ENCODE measurements at regions not wholly inside any gene's neighbourhood (a gene's known extent, or its start where the extent isn't known, plus 50 kb on each side); places are given as distances from the start of the nearest gene placed in this dataset.
"Not testable (repeated sequence)": the region's sequence is repeated elsewhere in the genome, so short reads cannot be mapped to it uniquely, and the experiment has no call there.

DNA sequence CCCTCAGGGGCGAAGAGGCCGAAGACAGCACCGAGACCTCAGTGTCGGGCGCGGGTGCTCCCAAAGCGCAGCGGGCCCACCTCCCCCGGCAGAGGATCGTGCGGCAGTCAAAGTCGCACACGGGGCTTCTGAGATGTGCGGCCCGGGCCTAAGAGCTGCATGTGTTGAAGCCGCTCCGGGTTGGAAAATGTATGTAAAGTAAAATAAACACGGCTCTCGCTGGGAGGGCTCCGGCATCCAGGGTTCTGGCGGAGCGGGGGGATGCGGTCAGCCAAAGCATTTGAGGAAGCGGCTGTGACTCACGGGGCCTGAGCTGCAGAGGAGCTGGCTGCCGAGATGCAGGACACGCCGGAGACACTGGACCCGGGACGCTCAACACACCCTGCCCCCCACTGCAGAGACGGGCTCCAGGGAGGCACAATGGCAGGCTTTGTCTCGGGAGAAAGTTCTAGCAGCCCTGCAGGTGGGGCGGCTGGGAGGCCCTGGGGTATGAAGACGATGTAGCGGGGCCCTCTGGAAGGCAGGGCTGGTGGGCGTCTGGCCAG lies 185.8 kb downstream of the NPIPB11 start:
- not testable (repeated sequence) for DNase-seq (ENCODE audit: low read depth in 2 of 2)

DNA sequence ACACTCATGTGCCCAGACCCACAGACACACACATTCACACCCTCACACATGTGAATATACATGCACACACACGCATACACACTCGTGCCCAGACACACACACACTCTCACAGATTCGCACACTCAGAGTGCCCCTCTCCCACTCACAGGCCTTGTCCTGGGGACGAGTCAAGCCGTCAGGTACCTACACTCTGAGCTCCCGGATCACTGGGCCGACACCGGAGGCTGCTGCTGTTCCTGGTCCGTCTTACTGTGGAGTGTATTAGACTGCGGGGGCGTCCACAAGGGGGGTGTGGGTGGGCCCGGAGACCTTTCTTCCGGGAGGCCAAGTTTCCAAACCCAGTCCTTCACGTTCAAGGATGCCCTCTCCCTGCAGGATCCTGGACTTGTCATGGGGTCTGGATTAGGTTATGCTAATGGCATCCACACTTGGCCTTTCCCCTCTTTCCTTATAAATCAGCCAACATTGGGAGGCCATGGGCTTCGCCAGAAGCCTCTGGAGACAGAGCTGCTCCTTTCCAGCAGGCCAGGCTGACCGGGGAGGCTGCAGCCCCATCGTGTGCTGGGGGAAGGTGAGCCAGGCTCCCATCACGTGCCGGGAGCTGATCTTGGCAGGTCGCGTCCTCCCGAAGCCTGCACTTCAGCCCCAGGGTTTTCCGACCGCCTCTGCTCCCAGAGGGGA lies 186.4 kb downstream of the NPIPB11 start:
- DNase-seq (ENCODE audit: low read depth in 2 of 2): not testable (repeated sequence)

DNA sequence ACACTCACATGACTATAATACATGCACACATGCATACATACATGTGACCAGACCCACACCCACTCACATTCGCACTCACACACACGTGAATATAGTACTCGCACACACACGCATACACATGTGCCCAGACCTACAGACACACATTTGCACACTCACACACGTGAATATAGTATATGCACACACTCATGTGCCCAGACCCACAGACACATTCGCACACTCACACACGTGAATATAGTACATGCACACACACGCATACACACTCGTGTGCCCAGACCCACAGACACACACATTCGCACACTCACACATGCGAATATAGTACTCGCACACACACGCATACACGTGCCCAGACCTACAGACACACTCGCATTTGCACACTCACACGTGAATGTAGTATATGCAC lies 186.9 kb downstream of the NPIPB11 start:
- not testable (repeated sequence) for DNase-seq (ENCODE audit: low read depth in 2 of 2)

DNA sequence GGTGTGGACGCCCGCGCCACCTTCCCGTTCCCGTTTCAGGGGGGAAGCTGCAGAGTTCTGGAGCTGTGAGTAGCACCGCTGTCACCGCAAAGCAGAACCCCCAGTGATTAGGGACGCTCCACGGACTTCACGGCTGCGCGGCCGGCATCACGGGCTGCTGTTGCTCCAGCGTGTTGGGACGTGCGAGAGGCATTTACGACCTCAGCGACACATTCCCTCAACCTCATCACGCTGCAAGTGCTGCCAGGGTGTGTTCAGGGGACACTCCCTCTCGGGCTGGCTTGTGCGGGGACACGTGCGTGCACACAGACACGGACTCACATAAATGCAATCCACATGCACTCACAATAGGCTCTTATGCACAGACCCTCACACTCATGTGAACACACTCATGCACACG lies 187.9 kb downstream of the NPIPB11 start:
- not testable (repeated sequence) for DNase-seq (ENCODE audit: low read depth in 2 of 2)

DNA sequence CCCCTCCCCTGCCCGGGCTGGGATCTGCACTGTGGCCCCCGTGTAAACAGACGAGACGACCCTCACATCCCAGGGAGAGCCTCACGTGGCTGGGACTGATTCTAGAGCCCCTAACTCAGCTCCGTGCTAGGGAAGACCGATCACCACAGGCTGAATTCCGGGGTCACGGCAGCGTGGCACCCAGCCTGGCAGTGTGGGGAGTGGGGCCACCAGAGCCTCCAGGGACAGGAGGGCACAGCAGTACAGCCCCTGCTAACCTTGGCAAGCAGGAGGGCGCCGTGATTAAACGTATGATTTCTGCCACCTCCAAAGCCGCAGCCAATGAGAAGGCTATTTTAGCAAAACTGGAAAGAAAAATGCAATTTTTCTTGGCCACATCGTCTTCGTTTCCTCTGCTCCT lies 188.3 kb downstream of the NPIPB11 start:
- DNase-seq (ENCODE audit: low read depth in 2 of 2): not testable (repeated sequence)

DNA sequence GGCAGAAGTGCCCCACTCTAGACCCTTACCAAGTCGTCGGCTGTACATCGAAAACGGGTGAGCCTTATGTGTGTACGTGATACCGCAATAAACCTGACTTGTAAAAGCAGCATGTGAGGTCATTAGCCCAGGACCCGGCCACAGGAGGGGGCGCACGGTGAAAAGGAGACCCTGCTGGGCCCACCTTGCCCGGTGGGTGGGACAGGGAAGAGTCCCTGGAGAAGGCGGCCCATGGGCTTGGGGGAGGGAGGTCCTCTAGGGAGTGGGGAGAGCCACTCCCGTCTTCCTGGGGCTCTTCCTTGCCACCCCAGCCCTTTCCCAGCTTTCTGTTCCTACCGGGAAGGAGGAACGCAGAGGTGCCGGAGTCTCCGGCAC lies 188.8 kb downstream of the NPIPB11 start:
- not testable (repeated sequence) for DNase-seq (ENCODE audit: low read depth in 2 of 2)

DNA sequence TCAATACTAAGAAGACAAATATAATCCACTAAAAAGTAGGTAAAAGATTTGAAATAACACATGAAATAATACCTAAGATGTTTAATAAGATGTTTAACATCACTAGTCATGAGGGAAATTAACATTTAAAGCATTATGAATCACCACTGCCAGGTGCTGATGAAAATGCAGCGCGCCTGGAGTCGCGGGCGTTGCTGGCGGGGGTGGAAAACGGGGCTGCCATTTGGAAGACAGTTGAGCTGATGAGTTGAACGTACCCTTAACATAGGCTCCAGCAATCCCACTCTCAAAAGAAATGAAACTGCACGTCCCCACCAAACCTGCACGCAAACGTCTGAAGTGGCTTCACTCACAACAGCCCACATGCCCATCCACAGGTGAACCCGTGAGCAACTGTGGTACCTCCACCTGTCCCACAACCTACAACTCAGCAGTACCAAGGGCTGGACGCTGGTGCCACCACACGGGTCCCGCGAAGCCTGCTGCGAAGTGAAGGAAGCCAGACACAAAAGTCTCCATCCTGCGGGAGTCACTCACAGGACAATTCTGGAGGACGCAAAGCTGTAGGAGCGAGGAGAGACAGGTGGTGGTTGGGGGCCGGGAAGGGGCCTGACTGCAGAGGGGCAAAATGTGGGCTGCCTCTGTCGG lies 189.3 kb downstream of the NPIPB11 start:
- DNase-seq (ENCODE audit: low read depth in 2 of 2): not testable (repeated sequence)

DNA sequence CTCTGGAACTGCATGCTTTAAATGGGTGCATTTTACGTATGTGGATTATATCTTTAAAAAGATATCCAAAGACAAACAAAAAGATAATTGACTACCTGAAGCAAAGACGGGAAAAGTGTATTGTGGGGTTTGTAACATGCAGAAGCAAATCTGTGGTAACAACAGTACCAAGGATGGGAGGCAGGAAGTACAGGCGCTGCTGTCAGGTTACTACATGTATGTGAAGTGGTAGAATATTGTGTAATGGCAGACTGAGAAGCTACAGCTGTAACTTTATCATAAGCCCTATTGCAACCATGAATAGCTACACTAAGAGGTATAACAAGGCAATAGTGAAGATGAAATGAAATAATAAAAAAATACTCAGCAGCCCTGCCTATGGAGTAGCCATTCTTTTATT lies 192.7 kb downstream of the NPIPB11 start:
- not testable (repeated sequence) for DNase-seq (ENCODE audit: low read depth in 2 of 2)

DNA sequence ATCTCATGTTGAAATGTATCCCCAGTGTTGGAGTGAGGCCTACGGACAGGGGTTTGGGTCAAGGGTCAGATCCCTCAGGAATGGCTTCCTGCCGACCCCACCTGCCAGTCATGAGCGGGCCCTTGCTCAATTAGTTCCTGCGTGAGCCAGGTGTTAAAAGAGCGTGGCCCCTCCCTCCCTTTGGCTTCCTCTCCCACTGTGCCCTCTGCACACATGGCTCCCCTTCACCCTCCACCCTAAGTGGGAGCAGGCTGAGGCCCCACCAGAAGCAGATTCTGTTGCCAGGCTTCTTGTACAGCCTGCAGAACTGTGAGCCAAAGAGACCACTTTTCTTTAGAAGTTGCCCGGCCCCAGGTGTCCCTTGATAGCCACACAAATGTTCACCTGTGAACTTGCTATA lies 193.3 kb downstream of the NPIPB11 start:
- DNase-seq (ENCODE audit: low read depth in 2 of 2): not testable (repeated sequence)

DNA sequence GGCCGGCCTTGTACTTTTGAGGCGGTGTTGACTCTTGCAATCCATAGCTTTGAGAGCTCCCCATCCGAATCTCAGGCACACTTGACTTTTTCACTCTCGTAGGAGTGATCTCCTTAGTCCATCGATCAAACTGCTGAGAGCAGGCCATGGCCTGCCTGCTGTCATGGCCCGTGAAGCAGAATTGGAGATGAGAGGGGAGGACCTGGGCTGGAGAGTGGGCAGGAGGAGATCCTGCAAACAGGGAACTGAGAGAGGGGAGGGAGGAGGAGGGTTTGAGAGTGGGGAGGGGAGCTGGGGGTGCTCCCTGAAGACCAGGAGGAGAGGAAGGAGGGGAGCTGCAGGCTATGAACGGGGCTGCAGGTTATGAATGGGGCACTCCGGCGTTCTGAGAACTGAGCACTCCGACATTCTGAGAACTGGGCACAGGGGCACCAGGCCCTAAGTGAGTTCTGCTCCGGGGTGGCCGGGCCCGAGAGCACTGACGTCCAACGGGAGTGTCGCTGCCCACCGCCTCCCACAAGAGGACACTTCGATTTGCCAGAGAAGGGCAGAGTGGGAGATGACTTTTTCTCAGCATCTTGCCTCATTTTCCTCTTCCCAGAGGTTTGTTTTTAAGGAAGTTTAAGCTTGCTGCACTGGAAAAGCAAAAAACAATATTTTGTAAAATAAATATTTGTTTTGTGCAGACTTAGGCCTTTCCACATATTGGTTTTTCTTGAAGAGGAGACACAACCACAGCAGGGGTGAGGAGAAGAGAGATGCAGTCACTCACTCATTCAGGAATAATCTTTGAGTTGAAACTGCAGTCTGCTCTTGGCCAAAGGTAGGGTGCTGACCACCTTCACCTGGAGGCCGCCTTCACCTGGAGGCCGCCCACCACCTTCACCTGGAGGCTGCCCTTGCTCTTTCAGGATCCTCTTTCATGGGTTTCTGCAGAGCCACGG lies 194.2 kb downstream of the NPIPB11 start:
- DNase-seq (ENCODE audit: low read depth in 2 of 2): not testable (repeated sequence)

DNA sequence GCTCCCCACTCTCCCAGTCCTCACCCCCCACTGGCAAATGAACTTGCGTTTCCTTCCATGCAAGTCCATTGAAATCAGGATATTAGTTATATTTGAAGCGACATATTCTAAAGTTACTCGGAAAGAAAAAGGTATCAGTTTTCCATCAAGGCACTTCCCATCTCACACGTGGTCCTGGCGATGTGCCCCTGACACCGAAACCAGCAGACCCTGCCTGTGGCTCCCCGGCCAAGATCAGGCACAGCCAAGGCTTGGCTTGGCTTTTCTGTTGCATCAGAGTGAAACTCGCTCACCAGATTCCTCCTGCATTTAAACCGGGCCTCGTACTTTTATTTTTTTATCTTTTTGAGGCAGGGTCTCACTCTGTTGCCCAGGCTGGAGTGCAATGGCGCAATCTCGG lies 195.1 kb downstream of the NPIPB11 start:
- not testable (repeated sequence) for DNase-seq (ENCODE audit: low read depth in 2 of 2)

DNA sequence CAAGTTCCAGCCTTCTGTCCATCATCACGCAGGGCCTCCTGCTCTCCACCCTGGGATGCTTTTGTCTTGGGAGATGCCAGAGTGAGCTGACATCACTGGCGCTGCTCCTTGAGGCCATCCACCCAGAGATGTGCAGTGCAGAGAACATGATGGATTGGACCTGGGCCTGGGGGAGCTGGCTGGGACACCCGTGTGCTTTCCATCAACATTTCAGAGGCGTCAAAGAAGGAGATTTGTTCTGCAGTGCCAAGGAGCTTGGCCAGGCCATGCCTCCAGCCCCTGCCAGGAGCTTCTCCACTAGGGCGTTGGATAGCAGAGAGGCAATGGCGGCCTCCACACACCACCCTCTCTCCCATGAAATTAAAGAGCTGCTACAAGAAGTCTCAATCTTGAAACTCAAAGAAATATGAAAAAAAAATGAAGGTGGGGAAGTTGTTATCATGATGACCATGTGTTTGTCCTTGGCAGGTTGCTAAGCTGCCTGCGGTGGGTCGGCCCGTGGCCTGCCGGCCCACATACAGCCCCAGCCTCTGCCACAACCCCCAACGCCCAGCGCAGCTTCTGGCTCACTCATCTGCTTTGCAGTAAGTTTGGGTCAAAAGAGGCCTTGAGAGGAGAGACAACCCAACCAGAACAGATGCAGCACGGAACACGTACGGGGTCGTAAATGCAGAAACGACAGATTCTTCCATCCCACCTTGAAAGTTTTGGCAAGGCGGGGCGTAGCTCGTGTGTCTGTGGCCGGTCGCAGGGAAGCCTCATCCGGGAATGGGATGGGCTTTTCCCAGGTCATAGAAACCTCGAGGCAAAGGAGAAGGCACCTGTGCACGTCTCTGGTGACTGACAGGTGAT lies 196.0 kb downstream of the NPIPB11 start:
- not testable (repeated sequence) for DNase-seq (ENCODE audit: low read depth in 2 of 2)

DNA sequence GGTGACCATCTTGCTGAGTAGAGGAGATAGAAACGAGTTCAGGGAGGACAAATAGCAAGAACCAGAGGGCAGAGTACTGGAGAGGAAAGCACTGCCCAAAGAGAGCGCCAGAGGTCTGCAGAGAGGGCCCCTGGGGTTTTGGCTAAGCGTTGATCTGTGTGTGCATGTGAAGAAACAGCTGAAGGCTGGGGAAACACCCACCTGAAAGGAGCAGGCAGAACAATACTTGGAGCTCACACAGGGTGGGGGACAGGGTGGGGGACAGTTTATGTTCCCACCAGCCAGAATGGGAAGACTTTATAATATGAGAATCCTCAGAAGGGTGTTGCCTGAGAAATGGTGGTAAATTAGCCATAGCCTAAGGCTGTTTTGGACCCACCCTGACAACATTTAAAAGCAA lies 200.4 kb downstream of the NPIPB11 start:
- not testable (repeated sequence) for DNase-seq (ENCODE audit: low read depth in 2 of 2)

DNA sequence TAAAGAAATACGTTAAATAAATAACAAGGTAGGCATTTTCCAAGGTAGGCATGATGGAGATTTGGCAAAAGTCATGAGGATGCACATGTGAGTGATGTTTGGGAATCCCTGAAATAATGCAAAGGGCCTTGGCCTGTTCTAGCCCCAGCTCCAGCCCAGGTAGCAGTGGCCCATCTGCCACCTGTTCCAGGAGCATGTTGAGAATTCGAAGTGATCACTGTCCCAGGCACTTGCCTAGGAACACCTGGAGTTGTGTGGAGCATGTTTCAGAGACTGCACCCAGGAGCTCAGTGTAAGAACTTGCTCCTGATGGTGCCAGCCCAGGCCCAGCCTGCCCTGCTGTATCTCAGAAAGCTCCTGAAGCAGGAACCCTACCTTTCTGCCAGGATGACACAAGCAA lies 201.4 kb downstream of the NPIPB11 start:
- not testable (repeated sequence) for DNase-seq (ENCODE audit: low read depth in 2 of 2)

DNA sequence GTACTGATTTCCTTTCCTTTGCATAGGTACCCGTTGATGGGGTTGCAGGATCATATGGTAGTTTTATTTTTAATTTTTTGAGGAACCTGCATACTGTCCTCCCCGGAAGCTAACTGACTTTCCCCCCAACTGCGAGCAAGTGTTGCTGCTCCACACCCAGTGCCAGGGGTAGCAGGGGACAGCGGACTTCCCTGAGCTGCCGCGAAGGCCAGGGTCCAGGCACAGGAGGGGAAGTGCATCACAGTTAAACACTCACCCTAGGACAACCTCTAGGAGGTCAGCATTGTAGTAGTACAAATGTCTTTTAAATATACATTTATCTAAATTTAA lies 201.7 kb downstream of the NPIPB11 start:
- DNase-seq (ENCODE audit: low read depth in 2 of 2): no peak

DNA sequence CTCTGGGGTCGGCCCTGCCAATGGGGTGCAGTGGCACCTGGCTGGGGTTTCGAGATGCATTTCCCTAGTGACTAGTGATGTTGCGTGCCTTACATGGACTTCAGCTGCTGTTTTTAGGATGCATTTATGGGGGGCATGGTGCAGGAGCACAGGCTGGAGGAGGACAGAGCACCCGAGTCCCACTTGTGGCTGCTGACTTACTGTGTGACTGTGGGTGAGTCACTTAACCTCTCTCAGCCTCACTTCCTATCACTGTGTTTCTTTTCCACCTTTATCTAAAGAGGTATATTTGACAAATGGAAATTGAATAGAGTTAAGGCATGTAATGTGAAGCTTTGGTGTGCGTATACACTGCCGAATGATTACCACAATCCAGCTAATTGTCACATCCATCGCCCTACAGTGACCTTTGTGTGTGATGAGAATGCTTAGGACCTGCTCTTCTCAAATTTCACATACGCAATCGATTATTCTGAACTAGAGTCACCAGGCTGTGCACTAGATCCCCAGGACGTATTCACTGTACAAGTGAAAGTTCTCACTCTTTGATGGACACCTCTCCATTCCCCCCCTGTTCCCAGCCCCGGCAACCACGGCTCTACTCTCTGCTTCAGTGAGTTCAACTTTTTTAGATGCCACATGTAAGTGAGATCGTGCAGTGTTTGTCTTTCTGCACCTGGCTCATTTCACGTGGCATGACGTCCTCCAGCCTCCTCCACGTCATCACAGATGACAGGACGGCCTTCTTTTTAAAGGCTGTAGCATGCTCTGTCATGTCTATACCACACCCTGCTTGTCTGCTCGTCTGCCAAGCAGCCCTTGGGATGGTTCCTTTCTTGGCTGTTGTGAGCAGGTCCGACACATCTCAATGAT lies 202.3 kb downstream of the NPIPB11 start:
- not testable (repeated sequence) for DNase-seq (ENCODE audit: low read depth in 2 of 2)

DNA sequence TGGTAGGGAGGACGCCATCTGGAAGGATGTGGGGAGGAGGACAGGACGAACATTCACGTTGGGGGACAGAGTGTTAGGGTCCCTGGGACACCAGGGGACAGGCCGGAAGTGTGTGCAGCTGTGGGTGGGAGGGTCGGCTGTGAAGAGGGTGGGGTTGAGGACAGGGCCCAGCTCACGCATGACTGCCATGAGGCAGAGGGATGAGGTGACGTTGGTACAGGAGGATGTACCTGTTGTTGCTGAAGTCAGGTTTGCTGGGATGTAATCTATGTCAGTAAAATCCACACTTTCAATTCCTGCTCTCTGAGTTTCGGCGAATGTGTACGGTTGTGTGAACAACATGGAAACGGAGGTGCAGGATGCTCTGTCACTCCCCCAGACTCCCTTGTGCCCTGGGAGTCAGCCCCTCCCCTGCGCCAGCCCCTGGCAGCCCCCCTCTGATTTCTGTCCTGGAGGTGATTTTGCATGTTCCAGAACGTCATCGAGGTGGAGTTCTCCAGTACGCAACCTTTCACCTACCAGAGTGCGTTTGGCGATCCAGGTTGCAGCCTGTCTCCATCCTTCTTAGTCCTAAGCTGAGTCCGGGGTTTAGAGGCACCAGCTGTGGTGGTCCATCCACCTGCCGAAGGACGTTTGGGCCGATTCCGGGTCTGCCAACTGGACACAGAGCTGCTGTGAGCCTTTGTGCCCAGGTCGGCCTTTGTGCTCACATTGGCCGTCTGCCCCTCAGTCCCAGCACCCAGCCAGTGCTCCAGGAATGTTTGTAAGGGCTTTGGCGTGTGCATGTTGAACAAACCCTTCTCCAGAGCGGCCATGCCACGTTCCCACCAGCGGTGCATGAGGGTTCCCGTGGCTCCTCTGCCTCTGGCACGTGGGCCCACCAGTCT lies 203.2 kb downstream of the NPIPB11 start:
- DNase-seq (ENCODE audit: low read depth in 2 of 2): not testable (repeated sequence)

DNA sequence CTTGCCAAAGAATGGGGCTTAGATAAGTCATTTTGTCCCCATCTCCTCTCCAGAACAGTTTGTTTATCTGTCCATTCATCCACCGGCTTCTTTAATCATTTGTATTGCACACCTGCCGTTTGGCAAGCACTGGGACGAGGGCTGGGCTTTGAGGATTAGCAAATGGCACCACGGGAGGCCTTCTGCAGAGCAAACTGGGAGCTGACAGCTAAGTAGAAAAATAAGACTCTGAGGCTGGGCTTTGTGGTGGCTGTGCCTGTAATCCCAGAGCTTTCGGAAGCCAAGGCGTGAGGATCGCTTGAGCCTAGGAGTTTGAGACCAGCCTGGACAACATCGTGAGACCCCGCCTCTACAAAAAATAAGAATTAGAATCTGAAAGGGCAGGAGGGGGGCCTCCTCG lies 203.9 kb downstream of the NPIPB11 start:
- not testable (repeated sequence) for DNase-seq (ENCODE audit: low read depth in 2 of 2)

DNA sequence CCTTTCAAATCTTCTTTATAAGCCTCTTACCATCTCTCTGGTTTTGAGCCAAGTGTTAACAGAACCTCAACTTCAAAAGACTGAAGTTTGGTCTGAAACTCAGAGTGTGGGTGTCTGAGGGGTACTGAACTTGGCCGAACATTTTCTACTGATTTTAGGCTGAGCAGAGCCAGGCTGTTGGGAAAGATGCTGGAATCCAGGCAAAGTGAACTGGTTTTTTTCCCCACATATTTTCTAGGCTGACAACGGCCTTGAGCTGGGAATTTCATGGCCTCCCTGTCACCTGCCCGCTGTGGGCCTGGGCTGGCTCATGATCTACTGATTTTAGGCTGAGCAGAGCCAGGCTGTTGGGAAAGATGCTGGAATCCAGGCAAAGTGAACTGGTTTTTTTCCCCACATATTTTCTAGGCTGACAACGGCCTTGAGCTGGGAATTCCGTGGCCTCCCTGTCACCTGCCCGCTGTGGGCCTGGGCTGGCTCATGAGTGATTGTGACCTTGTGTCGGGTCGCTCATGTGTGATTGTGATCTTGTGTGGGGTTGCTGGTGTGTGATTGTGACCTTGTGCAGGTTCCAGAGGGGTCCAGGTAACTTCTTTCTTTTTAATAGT lies 204.4 kb downstream of the NPIPB11 start:
- not testable (repeated sequence) for DNase-seq (ENCODE audit: low read depth in 2 of 2)

Data from stimulated activated CD4-positive, alpha-beta T cell treated with anti-CD3 and anti-CD28 coated beads, Interleukin-4, amount 100 ng/mL, for 48 hours (primary cell).